Skeletal muscle satellite cell (primary cell): ENCODE measurements at regions not wholly inside any gene's neighbourhood (a gene's known extent, or its start where the extent isn't known, plus 50 kb on each side); places are given as distances from the start of the nearest gene placed in this dataset.
"Not testable (repeated sequence)": the region's sequence is repeated elsewhere in the genome, so short reads cannot be mapped to it uniquely, and the experiment has no call there.

Experiments
- H3K27me3 ChIP-seq: 2 replicates; pipeline ENCODE4 v1.7.0; 2013; ENCODE audit warnings: low read length; ENCODE audit not compliant: control insufficient read depth, insufficient read depth
- H3K36me3 ChIP-seq: 2 replicates; pipeline ENCODE4 v1.7.0; 2013; ENCODE audit warnings: mild to moderate bottlenecking, control low read depth, low read length; ENCODE audit not compliant: insufficient read depth
- H3K4me1 ChIP-seq: 2 replicates; pipeline ENCODE4 v1.7.0; 2013; ENCODE audit warnings: low read length; ENCODE audit not compliant: control insufficient read depth, insufficient read depth
- H3K4me2 ChIP-seq: 2 replicates; pipeline ENCODE4 v1.7.0; 2013; ENCODE audit warnings: mild to moderate bottlenecking, low read length
- H3K4me3 ChIP-seq: 2 replicates; pipeline ENCODE4 v1.7.0; 2013; ENCODE audit warnings: low read length
- H3K9ac ChIP-seq: 2 replicates; pipeline ENCODE4 v1.7.0; 2013; ENCODE audit warnings: mild to moderate bottlenecking, low read depth, low read length, moderate library complexity
- H3K9me3 ChIP-seq: replicated peaks from 2 replicates; pipeline ENCODE4 v1.7.0; 2013; ENCODE audit warnings: mild to moderate bottlenecking, control low read depth, low read length

DNA sequence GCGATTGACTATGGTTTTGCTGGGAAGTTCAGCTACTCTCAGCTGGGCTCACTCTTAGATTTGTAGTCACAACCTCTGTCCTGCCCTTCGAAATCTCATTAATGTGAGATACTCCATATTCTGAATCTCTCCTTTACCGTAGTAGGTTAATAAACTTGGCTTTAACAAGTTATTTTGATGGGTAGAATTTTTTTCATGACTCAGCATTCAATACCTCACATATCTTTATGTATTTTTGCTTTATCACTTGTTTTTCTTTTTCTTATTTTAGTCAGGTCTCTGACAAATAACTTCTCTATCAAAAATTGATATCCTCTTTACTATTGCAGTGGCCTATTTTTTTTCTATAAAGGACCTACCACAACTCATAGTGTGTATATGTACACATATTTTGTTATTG, 855.2 kb upstream of the ADGRB3 start:
- Histone ChIP-seq H3K4me3 (no peak overlapping the region), H3K4me1 (no peaks in the 10 kb centered on the region), H3K9ac (no peak overlapping the region), H3K27me3 (no peaks in the 10 kb centered on the region), H3K4me2 (no peak overlapping the region), H3K9me3 (no peaks in the 10 kb centered on the region), H3K36me3 (no peaks in the 10 kb centered on the region)

DNA sequence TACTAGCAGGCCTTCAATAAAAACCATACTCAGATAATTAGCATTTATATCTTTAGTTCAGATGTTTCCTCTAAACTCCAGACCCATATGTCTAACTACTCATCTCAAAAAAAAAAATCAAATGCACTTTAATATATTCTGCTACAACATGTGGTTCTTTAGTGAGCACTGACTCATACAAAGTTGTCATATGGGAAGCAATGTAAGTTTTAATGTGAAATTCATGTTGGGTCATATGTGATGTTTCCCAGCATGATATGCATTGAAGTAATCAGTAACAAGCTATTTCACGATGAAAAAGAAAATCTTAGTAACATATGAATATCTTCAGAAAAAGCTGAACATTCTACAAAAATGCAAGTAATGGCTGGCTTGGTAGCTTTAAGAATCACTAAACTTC, 859.7 kb upstream of the ADGRB3 start:
- no peaks in the 10 kb centered on the region for H3K36me3 ChIP-seq
- no peaks in the 10 kb centered on the region for H3K9me3 ChIP-seq
- no peak overlapping the region for H3K4me2 ChIP-seq
- H3K9ac ChIP-seq: no peak overlapping the region
- no peaks in the 10 kb centered on the region for H3K27me3 ChIP-seq
- no peaks in the 10 kb centered on the region for H3K4me1 ChIP-seq
- H3K4me3 ChIP-seq: no peak overlapping the region

DNA sequence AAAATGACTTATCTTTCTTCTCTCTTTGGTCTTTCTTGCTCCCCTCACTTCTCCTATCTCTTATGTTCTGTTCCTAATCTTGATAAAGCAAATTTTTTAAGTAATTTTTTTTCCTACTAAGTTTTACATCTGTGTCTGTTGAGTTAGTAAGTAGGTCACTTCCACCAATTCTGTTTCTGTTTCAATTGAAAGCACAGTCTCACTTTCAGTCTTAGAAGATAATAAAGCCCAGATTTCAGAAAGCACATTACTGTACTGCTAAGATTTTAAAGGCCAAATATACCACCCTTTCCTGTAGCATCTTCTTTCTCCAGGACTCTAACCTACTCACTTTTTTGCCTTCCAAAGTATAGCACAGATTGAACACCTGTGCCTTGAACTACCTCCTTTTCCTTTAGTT, 866.1 kb upstream of the ADGRB3 start:
- no peaks in the 10 kb centered on the region for H3K9me3 ChIP-seq
- H3K4me2 ChIP-seq: no peak overlapping the region
- no peaks in the 10 kb centered on the region for H3K4me1 ChIP-seq
- no peak overlapping the region for H3K9ac ChIP-seq
- H3K27me3 ChIP-seq: no peaks in the 10 kb centered on the region
- H3K4me3 ChIP-seq: no peak overlapping the region
- H3K36me3 ChIP-seq: no peaks in the 10 kb centered on the region

DNA sequence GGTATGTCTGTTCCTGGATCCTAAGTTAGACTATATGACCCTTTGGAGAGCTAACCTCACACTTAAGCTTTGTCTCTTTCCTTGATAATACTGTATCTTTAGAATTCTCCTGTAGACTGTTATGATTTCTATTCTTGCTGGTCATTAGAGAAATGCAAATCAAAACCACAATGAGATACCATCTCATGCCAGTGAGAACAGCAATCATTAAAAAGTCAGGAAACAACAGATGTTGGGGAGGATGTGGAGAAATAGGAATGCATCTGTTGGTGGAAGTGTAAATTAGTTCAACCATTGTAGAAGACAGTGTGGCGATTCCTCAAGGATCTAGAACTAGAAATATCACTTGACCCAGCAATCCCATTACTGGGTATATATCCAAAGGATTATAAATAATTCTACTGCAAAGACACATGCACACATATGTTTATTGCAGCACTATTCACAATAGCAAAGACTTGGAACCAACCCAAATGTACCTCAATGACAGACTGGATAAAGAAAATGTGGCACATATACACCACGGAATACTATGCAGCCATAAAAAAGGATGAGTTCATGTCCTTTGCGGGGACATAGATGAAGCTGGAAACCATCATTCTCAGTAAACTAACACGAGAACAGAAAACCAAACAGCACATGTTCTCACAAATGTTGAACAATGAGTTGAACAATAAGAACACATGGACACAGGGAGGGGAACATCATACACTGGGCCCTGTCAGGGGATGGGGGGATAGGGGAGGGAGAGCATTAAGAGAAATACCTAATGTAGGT, 867.8 kb upstream of the ADGRB3 start:
- H3K4me1 ChIP-seq, H3K9me3 ChIP-seq, H3K27me3 ChIP-seq, H3K9ac ChIP-seq, H3K4me2 ChIP-seq, H3K36me3 ChIP-seq, H3K4me3 ChIP-seq: not testable (repeated sequence)

DNA sequence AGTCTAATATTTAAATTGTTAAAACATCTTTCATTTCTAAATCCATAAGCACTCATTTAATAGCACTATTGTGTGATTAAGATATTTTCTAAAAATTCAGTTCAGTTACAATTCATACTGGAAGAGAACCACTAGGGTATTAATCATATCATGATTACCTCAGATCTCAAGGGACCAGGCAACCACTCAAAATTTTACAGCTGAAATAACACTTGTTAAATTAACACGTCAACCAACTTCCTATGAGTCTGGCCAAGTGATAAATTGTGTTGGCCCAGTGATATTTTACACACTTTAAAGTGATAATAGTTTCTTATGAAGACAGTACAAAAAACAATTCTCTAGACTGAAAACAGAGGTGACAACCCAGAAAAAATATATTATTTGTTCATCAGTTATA, 869.0 kb upstream of the ADGRB3 start:
- Histone ChIP-seq H3K4me3 (no peak overlapping the region), H3K36me3 (no peaks in the 10 kb centered on the region), H3K9me3 (no peaks in the 10 kb centered on the region), H3K27me3 (no peaks in the 10 kb centered on the region), H3K4me2 (no peak overlapping the region), H3K4me1 (no peaks in the 10 kb centered on the region), H3K9ac (no peak overlapping the region)

DNA sequence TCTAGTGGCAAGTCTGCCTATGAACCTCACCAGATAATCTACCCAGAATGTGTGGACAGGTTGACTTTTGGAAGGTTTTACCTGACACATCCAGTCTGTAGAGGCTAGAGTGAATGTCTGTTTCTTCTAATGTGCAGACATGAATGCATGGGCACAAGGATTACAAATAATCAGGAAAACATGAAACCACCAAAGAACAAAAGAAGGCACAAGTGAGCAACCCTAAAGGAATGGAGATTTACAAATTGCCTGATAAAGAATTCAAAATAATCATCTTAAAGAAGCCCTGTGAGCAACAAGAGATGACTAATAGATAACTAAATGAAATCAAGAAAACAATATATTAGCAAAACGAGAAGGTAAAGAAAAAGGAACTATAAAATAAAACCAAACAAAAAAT, 876.1 kb upstream of the ADGRB3 start:
- H3K9ac ChIP-seq: no peak overlapping the region
- no peak overlapping the region for H3K4me3 ChIP-seq
- H3K4me1 ChIP-seq: no peaks in the 10 kb centered on the region
- no peak overlapping the region for H3K4me2 ChIP-seq
- H3K36me3 ChIP-seq: no peaks in the 10 kb centered on the region
- H3K9me3 ChIP-seq: no peaks in the 10 kb centered on the region
- H3K27me3 ChIP-seq: no peaks in the 10 kb centered on the region

DNA sequence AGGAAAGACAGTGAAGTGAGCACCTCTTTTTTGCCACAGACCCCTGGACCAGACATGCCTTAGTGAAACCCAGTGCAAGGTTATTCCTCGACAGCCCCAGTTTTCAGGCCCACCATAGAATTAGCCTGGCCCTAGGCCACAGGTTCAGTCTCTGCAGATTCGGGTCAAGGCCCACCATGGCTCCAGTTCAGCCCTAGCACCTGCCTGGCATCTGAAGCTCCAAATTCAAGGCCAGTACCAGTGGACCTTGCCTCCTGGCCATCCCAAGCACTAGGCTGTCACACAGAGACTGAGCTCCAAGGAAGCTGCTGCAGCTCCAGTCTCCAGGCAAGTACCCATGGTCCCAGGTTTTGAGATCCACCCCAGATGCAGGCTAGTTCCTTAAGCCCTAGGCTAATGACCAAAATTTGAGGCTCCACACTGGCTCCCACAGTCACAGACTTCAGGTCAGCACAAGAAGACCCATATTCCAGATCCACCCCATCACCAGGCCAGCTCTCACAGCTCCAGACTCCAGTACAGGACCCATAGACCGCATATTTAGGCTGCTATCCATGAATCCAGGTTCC, 877.5 kb upstream of the ADGRB3 start:
- H3K4me2 ChIP-seq: no peak overlapping the region
- no peak overlapping the region for H3K9ac ChIP-seq
- no peaks in the 10 kb centered on the region for H3K4me1 ChIP-seq
- H3K36me3 ChIP-seq: no peaks in the 10 kb centered on the region
- no peak overlapping the region for H3K4me3 ChIP-seq
- H3K9me3 ChIP-seq: no peaks in the 10 kb centered on the region
- no peaks in the 10 kb centered on the region for H3K27me3 ChIP-seq

DNA sequence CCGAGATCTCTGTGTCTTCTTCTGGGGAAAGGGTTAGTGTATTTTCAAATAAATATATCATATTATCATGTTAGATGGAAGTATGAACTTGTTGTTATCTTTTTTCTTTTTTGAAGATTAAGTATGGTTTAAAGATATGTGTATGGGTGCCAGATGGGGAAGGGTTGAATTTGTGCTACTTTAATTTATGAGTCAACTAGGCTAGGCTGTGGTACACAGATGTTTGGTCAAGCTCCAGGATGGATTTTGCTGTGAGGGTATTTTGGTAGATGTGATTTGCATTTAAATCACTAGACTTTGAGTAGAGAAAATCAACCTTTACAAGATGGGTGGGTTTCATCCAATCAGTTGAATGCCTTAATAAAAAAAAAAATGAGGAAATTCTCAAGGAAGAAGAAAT, 886.6 kb upstream of the ADGRB3 start:
- no peak overlapping the region for H3K9ac ChIP-seq
- H3K4me1 ChIP-seq: no peaks in the 10 kb centered on the region
- H3K36me3 ChIP-seq: no peaks in the 10 kb centered on the region
- no peaks in the 10 kb centered on the region for H3K27me3 ChIP-seq
- no peaks in the 10 kb centered on the region for H3K9me3 ChIP-seq
- H3K4me2 ChIP-seq: no peak overlapping the region
- no peak overlapping the region for H3K4me3 ChIP-seq

DNA sequence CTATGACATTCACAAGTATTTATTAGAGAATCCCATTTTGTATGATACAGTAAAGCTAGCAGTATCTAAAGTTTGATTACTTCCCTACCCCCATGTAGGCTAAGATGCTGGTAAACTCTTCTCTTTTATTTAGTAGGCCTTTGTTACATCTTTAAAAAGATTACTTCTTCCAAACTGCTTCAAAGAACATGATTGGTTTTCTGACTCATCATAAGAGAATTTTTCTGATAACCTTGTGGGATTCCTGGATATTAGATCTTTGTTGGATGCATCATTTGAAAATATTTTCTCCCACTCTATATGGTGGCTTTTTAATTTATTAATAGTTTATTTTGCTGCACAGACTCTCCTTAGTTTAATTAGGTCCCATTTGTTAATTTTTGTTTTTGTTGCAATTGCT, 898.3 kb upstream of the ADGRB3 start:
- no peaks in the 10 kb centered on the region for H3K9me3 ChIP-seq
- H3K4me2 ChIP-seq: no peak overlapping the region
- H3K9ac ChIP-seq: no peak overlapping the region
- no peaks in the 10 kb centered on the region for H3K4me1 ChIP-seq
- H3K36me3 ChIP-seq: no peaks in the 10 kb centered on the region
- no peaks in the 10 kb centered on the region for H3K27me3 ChIP-seq
- no peak overlapping the region for H3K4me3 ChIP-seq

DNA sequence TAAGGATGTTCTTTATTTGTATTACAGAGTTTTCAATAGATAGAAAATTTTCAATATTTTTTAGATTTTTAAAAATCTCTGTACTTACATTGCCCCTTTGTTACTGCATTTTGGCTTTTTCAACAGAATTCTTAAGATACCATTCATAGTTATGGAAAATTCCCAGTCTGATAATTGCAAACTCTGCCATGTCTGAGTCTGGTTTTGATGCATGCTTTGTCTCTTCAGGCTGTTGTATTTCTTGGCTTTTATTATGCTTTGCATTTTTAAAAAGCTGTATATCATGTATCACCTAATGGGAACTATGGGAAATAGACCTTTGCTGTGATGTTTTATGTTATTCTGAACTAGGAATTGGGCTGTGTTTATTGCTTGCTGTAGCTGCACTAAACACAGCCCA, 898.9 kb upstream of the ADGRB3 start:
- Histone ChIP-seq H3K9ac (no peak overlapping the region), H3K4me2 (no peak overlapping the region), H3K4me3 (no peak overlapping the region), H3K4me1 (no peaks in the 10 kb centered on the region), H3K9me3 (no peaks in the 10 kb centered on the region), H3K27me3 (no peaks in the 10 kb centered on the region), H3K36me3 (no peaks in the 10 kb centered on the region)

DNA sequence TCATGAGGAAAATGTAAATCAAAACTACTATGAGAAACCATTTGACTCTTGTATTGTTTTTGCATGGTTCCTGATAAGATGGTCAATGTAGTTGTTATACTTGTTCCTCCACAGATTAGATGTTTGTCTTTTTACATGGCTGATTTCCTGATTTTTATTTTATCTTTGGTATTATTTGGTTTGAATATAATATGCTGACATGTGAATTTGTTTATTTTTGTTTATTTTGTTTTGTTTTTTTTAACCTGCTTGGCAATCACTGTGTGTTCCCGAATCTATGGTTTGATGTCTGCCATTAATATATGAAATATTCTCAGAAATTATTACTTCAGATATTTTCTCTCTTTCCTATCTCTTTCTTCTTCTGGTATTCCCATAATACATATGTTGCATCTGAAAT, 899.5 kb upstream of the ADGRB3 start:
- no peak overlapping the region for H3K4me3 ChIP-seq
- no peaks in the 10 kb centered on the region for H3K4me1 ChIP-seq
- no peak overlapping the region for H3K9ac ChIP-seq
- H3K4me2 ChIP-seq: no peak overlapping the region
- H3K9me3 ChIP-seq: no peaks in the 10 kb centered on the region
- no peaks in the 10 kb centered on the region for H3K36me3 ChIP-seq
- H3K27me3 ChIP-seq: no peaks in the 10 kb centered on the region

DNA sequence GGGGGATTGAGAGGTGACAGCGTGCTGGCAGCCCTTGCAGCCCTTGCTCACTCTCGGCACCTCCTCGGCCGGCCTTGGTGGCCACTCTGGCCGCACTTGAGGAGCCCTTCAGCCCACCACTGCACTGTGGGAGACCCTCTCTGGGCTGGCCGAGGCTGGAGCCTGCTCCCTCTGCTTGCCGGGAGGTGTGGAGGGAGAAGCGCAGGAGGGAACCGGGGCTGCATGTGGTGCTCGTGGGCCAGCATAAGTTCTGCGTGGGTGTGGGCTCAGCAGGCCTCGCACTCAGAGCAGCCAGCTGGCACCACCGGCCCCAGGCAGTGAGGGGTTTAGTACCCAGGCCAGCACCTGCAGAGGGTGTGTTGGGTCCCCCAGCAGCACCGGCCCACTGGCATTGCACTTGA, 912.2 kb upstream of the ADGRB3 start:
- Histone ChIP-seq H3K4me1 (no peaks in the 10 kb centered on the region), H3K36me3 (no peaks in the 10 kb centered on the region), H3K9me3 (no peaks in the 10 kb centered on the region), H3K4me2 (no peak overlapping the region), H3K4me3 (no peak overlapping the region), H3K27me3 (no peaks in the 10 kb centered on the region), H3K9ac (no peak overlapping the region)
